SK-N-SH treated with all-trans-retinoic acid at 6 μM for 48 hours (cell line): ENCODE measurements at regions not wholly inside any gene's neighbourhood (a gene's known extent, or its start where the extent isn't known, plus 50 kb on each side); places are given as distances from the start of the nearest gene placed in this dataset.

Experiments used
- ATAC-seq: fragments of 200-7000 bp; cut with Tn5 transposase; 3 replicates; pipeline ENCODE4 v1.9.1; 2020; ENCODE audit warnings: mild to moderate bottlenecking, moderate library complexity
- ARNTL ChIP-seq: fragments of 450-650 bp; formaldehyde crosslinking; IDR thresholded peaks from 2 replicates; pipeline ENCODE4 v1.5.0; 2020; ENCODE audit warnings: low read depth, mild to moderate bottlenecking, moderate library complexity, borderline replicate concordance
- BACH2 ChIP-seq: fragments of 250-450 bp; sonication (Bioruptor Pico); IDR thresholded peaks from 2 replicates; pipeline ENCODE4 v1.9.0; 2021; ENCODE audit warnings: mild to moderate bottlenecking, borderline replicate concordance
- CREB5 ChIP-seq: fragments of 250-450 bp; sonication (Bioruptor Pico); IDR thresholded peaks from 2 replicates; pipeline ENCODE4 v1.5.1; 2020; ENCODE audit warnings: low read depth, mild to moderate bottlenecking, moderate library complexity
- CSDC2 ChIP-seq: fragments of 250-450 bp; sonication (Bioruptor Pico); IDR thresholded peaks from 2 replicates; pipeline ENCODE4 v1.5.0; 2020; ENCODE audit warnings: mild to moderate bottlenecking, moderate library complexity
- CSRNP3 ChIP-seq: fragments of 250-450 bp; sonication (Bioruptor Pico); IDR thresholded peaks from 2 replicates; pipeline ENCODE4 v1.5.1; 2021; ENCODE audit warnings: mild to moderate bottlenecking, moderate library complexity
- ESRRG ChIP-seq: fragments of 250-450 bp; sonication (Bioruptor Pico); IDR thresholded peaks from 2 replicates; pipeline ENCODE4 v1.6.1; 2021; ENCODE audit warnings: mild to moderate bottlenecking
- ISL1 ChIP-seq: fragments of 250-450 bp; sonication (Bioruptor Pico); IDR thresholded peaks from 2 replicates; pipeline ENCODE4 v2.1.2; 2022; ENCODE audit warnings: mild to moderate bottlenecking, moderate library complexity
- OSR1 ChIP-seq: fragments of 250-450 bp; sonication (Bioruptor Pico); IDR thresholded peaks from 2 replicates; pipeline ENCODE4 v1.8.0; 2022; ENCODE audit warnings: moderate library complexity, mild to moderate bottlenecking, inconsistent platforms
- RARB ChIP-seq: fragments of 250-450 bp; sonication (Bioruptor Pico); IDR thresholded peaks from 2 replicates; pipeline ENCODE4 v1.8.0; 2021; ENCODE audit warnings: mild to moderate bottlenecking, moderate library complexity
- SNAI2 ChIP-seq: fragments of 250-450 bp; sonication (Bioruptor Pico); IDR thresholded peaks from 2 replicates; pipeline ENCODE4 v1.5.0; 2020; ENCODE audit warnings: mild to moderate bottlenecking, moderate library complexity
- TCF4 ChIP-seq: fragments of 250-450 bp; sonication (Bioruptor Pico); IDR thresholded peaks from 2 replicates; pipeline ENCODE4 v1.8.0; 2021; ENCODE audit warnings: mild to moderate bottlenecking, moderate library complexity, borderline replicate concordance
- TSHZ2 ChIP-seq: fragments of 250-450 bp; sonication (Bioruptor Pico); IDR thresholded peaks from 2 replicates; pipeline ENCODE4 v1.5.0; 2020; ENCODE audit warnings: mild to moderate bottlenecking, moderate library complexity
- ZFP3 ChIP-seq: fragments of 250-450 bp; sonication (Bioruptor Pico); IDR thresholded peaks from 2 replicates; pipeline ENCODE4 v1.5.0; 2020; ENCODE audit warnings: mild to moderate bottlenecking, moderate library complexity

- TF ChIP-seq TCF4 (CRISPR knock-in tag), result no peak
- TF ChIP-seq OSR1 (CRISPR knock-in tag), result no peak
- no peak for TF ChIP-seq CSDC2
- no peak for TF ChIP-seq TSHZ2 (CRISPR knock-in tag)
- TF ChIP-seq BACH2, result no peak
- no peak for TF ChIP-seq CSRNP3
- no peak for TF ChIP-seq ESRRG (CRISPR knock-in tag)
- no peak for TF ChIP-seq RARB (CRISPR knock-in tag)
- TF ChIP-seq CREB5, result no peak
- TF ChIP-seq ZFP3 (CRISPR knock-in tag), result no peak
- no peak for TF ChIP-seq ARNTL (CRISPR knock-in tag)
- no peak for TF ChIP-seq SNAI2
- TF ChIP-seq ISL1 (CRISPR knock-in tag), result no peak
- TF ChIP-seq, all 23 proteins: peak for 0
- ATAC-seq, result no peak
Observed at GRCh38 chr14:35482994-35483515, 50.9 kb upstream of the INSM2 start.
